ENCODE measurements at regions not wholly inside any gene's neighbourhood (a gene's known extent, or its start where the extent isn't known, plus 50 kb on each side); places are given as distances from the start of the nearest gene placed in this dataset.
"Not testable (repeated sequence)": the region's sequence is repeated elsewhere in the genome, so short reads cannot be mapped to it uniquely, and the experiment has no call there.

DNA sequence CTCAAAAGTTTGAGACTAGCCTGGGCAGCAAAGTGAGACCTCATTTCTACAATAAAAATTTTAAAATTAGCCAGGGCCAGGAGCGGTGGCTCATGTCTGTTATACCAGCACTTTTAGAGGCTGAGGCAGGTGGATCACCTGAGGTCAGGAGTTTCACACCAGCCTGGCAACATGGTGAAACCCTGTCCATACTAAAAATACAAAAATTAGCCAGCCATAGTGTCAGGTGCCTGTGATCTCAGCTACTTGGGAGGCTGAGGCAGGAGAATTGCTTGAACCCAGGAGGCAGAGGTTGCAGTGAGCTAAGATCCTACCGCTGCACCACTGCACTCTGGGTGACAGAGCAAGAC, 85.1 kb upstream of the MAP4 start:
- DNase-seq (ENCODE audit: low read depth, low spot score), result not testable (repeated sequence)

- no peak for DNase-seq (ENCODE audit: low read depth, low spot score)
Observed at GRCh38 chr3:48092270-48092669, 76.1 kb upstream of the MAP4 start.

DNA sequence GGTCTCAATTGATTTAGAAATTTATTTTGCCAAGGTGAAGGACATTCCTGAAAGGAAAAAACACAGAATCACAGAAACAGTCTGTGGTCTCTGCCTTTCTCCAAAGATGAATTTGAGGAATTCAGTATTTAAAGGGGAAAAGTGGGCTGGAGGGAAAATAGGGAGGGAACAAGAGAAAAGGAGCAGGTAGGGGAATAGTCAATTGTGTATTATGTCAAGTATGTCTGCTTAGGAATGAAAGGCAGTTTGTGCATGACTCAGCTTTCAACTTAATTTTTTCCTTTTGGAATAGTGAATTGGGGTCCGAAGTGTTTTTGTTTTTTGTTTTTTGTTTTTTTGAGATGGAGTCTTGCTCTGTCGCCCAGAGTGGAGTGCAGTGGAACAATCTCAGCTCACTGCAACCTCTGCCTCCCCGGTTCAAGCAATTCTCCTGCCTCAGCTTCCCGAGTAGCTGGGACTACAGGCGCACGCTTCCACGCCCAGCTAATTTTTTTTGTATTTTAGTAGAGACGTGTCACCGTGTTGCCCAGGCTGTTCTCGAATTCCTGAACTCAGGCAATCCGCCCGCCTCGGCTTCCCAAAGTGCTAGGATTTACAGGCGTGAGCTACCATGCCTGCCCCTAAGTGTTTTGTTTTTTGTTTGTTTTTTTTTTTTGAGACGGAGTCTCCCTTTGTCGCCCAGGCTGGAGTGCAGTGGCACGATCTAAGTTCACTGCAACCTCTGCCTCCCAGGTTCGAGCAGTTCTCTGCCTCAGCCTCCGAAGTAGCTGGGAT, 74.1 kb upstream of the MAP4 start:
- peak; percentile 29 for DNase-seq (ENCODE audit: low read depth, low spot score)

GRCh38 chr3:48088749-48089466, 72.7 kb upstream of the MAP4 start:
- DNase-seq (ENCODE audit: low read depth, low spot score), result peak; percentile 99

DNA sequence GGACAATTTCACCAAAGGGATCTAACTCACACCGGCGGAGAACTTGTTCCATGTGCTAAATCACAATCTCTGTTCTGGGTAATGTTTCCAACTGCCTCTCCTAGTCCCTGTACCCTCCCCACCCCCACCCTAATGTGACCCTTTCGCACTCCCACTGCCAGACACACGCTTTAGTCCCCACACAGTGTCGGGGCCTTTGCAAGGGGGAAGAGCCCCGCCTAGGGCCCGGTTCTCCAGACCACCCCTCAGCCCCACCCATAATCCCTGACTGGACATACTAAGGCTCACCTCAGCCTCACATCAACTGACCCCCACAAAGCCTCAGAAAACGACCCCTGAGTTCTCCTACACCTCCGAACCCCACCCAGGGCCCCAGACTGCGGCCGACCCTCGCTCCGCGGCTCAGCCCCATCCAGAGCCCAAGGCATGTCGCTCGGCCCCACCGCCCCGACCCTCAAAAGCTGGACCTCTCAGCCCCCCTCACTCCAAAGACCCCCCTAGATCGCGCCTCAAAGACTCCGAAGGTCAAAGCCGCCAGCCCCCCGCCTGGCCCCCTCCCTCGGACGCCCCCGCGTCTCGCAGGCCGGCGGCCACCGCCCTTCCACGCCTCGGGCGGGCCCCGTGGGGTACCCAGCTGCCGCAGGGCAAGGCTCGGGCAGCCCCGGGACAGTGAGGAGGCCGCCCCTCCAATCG, 72.0 kb upstream of the MAP4 start:
- DNase-seq (ENCODE audit: low read depth, low spot score), result peak; percentile 66

- DNase-seq (ENCODE audit: low read depth, low spot score), result no peak
Observed at GRCh38 chr3:48086705-48087104, 70.5 kb upstream of the MAP4 start.

GRCh38 chr3:48084929-48085328, 68.7 kb upstream of the MAP4 start:
- DNase-seq (ENCODE audit: low read depth, low spot score), result no peak

GRCh38 chr3:48084170-48084569, 68.0 kb upstream of the MAP4 start:
- DNase-seq (ENCODE audit: low read depth, low spot score), result no peak

GRCh38 chr3:48082580-48083184, 66.5 kb upstream of the MAP4 start:
- DNase-seq (ENCODE audit: low read depth, low spot score), result no peak

DNA sequence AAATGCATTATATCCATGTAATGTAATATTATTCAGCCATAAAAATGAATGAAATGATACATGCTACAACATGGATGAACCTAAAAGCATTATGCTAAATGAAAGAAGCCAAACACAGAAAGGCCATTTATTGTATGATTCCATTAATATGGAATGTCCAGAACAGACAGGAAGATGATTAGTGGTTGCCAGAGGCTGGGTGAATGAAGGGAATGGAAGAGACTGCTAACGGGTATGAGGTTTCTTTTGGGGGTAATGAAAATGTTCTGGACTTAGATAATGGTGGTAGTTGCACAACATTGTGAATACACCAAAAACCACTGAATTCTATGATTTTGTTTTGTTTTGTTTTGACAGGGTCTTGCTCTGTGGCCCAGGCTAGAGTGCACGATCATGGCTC, 61.6 kb upstream of the MAP4 start:
- DNase-seq (ENCODE audit: low read depth, low spot score), result no peak

DNA sequence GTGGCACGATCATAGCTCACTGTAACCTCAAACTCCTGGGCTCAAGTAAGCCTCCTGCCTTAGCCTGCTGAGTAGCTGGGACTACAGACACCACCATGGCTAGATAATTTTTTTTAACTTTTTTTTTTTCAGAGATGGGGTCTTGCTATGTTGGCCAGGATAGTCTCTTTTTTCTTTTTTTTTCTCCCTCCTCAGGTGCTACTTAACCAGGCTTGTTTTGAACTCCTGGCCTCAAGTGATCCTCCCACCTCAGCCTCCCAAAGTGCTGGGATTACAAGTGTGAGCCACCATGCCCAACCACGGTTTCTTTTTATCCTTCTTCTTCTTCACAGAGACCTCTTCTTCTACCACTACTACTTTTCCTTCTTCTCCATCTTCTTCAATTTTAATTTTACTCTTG, 53.8 kb upstream of the MAP4 start:
- DNase-seq (ENCODE audit: low read depth, low spot score), result no peak

DNA sequence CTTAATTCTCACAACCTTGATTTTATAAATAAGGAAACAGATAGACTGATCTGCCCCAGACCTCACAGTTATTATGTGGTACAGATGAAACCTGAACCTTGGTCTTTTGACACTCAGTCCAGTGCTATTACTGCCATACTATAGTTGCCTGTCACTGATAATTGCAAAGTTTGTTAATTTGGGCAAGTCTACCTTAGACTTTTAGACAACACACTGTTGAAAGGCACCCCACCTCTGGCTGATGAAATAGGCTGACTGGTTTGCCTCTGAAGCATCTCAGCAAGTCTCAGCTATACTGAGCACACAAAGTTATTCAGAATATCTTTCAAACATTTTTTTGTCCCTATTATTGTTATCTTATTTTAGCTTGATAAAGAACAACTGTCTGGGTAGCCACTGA, 53.1 kb upstream of the MAP4 start:
- DNase-seq (ENCODE audit: low read depth, low spot score), result no peak

GRCh38 chr3:48068886-48069285, 52.7 kb upstream of the MAP4 start:
- DNase-seq (ENCODE audit: low read depth, low spot score), result no peak

DNA sequence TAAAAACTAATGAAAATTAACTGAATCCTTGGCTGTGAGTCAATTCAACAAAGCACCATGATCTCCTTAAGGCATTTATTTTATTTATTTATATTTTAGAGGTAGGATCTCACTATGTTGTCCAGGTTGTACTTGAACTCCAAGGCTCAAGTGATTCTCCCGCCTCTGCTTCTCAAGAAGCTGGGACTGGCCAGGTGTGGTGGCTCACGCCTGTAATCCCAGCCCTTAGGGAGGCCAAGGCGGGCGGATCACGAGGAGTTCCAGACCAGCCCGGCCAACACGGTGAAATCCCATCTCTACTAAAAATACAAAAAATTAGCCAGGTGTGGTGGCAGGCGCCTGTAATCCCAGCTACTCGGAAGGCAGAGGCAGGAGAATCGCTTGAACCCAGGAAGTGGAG, 52.1 kb upstream of the MAP4 start:
- DNase-seq (ENCODE audit: low read depth, low spot score), result not testable (repeated sequence)

DNA sequence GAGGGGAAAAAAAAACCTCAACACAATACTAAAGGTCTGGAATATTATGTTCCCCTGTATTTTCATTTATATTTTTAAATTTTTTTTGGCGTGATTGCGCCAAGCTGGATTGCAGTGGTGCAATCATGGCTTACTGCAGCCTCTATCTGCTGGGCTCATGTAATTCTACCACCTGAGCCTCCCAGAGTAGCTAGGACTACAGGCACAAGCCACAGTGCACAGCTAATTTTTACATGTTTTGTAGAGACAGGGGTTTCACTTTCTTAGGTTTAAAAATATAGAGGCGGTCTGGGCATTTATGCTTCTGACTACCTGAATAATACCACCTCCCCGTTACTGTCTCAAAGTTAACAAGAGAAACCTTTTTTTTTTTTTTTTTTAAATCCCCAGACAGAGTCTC, 51.1 kb upstream of the MAP4 start:
- DNase-seq (ENCODE audit: low read depth, low spot score), result no peak

Data from ELF-1 (cell line).